HG03571 (cell line): ENCODE measurements at regions not wholly inside any gene's neighbourhood (a gene's known extent, or its start where the extent isn't known, plus 50 kb on each side); places are given as distances from the start of the nearest gene placed in this dataset.

Source experiments
- ATAC-seq: cut with Tn5 transposase; IDR thresholded peaks from one replicate; pipeline ENCODE4 v1.9.1; 2021; ENCODE audit not compliant: unreplicated experiment

GRCh38 chr5:63374085-63374484 lies 588.2 kb downstream of the HTR1A start:
- no peak for ATAC-seq

- ATAC-seq, result no peak
Observed at GRCh38 chr5:63351164-63351563, 611.1 kb downstream of the HTR1A start.

- ATAC-seq, result no peak
Observed at GRCh38 chr5:63346451-63346850, 615.8 kb downstream of the HTR1A start.

GRCh38 chr5:63341442-63341841 lies 620.8 kb downstream of the HTR1A start:
- no peak for ATAC-seq

GRCh38 chr5:63323926-63324325 lies 638.3 kb downstream of the HTR1A start:
- ATAC-seq, result no peak

- no peak for ATAC-seq
Observed at GRCh38 chr5:63314551-63314950, 647.7 kb downstream of the HTR1A start.

- ATAC-seq, result no peak
Observed at GRCh38 chr5:63310644-63311043, 651.6 kb downstream of the HTR1A start.

- ATAC-seq, result no peak
Observed at GRCh38 chr5:63306909-63307308, 655.3 kb downstream of the HTR1A start.

GRCh38 chr5:63293317-63293716 lies 668.9 kb downstream of the HTR1A start:
- ATAC-seq, result no peak

- ATAC-seq, result no peak
Observed at GRCh38 chr5:63286724-63287123, 675.5 kb downstream of the HTR1A start.

- ATAC-seq, result no peak
Observed at GRCh38 chr5:63263411-63263810, 684.8 kb downstream of the LRRC70 start.

GRCh38 chr5:63262185-63262981 lies 683.8 kb downstream of the LRRC70 start:
- ATAC-seq, result no peak

- no peak for ATAC-seq
Observed at GRCh38 chr5:63261695-63262094, 683.1 kb downstream of the LRRC70 start.

- no peak for ATAC-seq
Observed at GRCh38 chr5:63255594-63255993, 677.0 kb downstream of the LRRC70 start.

- ATAC-seq, result no peak
Observed at GRCh38 chr5:63250939-63251338, 672.3 kb downstream of the LRRC70 start.

GRCh38 chr5:63249960-63250359 lies 671.3 kb downstream of the LRRC70 start:
- ATAC-seq, result no peak

- no peak for ATAC-seq
Observed at GRCh38 chr5:63247651-63248050, 669.0 kb downstream of the LRRC70 start.

- no peak for ATAC-seq
Observed at GRCh38 chr5:63245271-63245670, 666.7 kb downstream of the LRRC70 start.

- no peak for ATAC-seq
Observed at GRCh38 chr5:63240063-63240755, 661.6 kb downstream of the LRRC70 start.

GRCh38 chr5:63233911-63234310 lies 655.3 kb downstream of the LRRC70 start:
- ATAC-seq, result no peak

GRCh38 chr5:63233361-63233760 lies 654.7 kb downstream of the LRRC70 start:
- no peak for ATAC-seq

GRCh38 chr5:63230754-63231153 lies 652.1 kb downstream of the LRRC70 start:
- no peak for ATAC-seq
